ENCODE measurements at regions not wholly inside any gene's neighbourhood (a gene's known extent, or its start where the extent isn't known, plus 50 kb on each side); places are given as distances from the start of the nearest gene placed in this dataset.

DNA sequence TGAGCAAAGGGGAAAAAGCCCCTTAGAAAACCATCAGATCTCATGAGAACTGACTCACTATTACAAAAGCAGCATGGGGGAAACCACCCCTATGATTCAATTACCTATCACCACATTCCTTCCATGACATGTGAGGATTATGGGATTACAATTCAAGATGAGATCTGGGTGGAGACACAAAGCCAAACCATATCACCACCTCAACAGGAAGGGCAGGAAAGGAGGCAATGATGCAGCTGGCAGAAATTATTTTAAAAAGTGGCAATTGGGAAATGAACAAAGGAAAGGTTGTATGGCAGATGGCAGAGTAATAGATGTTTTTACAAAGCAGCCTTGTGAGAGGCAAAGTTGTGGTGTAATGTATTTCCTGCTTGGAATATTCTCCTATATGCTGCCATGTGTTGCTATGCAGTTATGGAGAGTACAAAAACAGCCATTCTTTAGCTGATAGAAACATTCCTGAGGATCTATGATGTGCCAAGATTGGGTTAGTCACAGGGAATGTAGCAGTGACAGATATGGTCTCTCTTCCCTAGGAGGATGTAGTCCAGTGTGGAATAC is 138.8 kb downstream of the SMC2 start:
- TF ChIP-seq, protein P1, sequence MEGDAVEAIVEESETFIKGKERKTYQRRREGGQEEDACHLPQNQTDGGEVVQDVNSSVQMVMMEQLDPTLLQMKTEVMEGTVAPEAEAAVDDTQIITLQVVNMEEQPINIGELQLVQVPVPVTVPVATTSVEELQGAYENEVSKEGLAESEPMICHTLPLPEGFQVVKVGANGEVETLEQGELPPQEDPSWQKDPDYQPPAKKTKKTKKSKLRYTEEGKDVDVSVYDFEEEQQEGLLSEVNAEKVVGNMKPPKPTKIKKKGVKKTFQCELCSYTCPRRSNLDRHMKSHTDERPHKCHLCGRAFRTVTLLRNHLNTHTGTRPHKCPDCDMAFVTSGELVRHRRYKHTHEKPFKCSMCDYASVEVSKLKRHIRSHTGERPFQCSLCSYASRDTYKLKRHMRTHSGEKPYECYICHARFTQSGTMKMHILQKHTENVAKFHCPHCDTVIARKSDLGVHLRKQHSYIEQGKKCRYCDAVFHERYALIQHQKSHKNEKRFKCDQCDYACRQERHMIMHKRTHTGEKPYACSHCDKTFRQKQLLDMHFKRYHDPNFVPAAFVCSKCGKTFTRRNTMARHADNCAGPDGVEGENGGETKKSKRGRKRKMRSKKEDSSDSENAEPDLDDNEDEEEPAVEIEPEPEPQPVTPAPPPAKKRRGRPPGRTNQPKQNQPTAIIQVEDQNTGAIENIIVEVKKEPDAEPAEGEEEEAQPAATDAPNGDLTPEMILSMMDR (IDR thresholded peaks at IDR 0.05; ENCODE audit: low read length): no peak
- no peak for TF ChIP-seq EZH2phosphoT487 (IDR thresholded peaks at IDR 0.05; ENCODE audit: low read length)
- no peak for TF ChIP-seq EZH2 (optimal IDR thresholded peaks at IDR 0.05; ENCODE audit: low read depth, low read length)
